ENCODE measurements at regions not wholly inside any gene's neighbourhood (a gene's known extent, or its start where the extent isn't known, plus 50 kb on each side); places are given as distances from the start of the nearest gene placed in this dataset.

GRCh38 chr4:31968842-31969241 is 1248.7 kb downstream of the PCDH7 start:
- TF ChIP-seq CTCF (IDR thresholded peaks at IDR 0.05) (no peak), POLR2A (IDR thresholded peaks at IDR 0.05) (no peak), POLR2AphosphoS5 (IDR thresholded peaks at IDR 0.05) (no peak)
